AG09309 (cell line): ENCODE measurements at regions not wholly inside any gene's neighbourhood (a gene's known extent, or its start where the extent isn't known, plus 50 kb on each side); places are given as distances from the start of the nearest gene placed in this dataset.

Source experiments
- DNase-seq: peaks from one replicate; pipeline ENCODE4 v3.0.0-alpha.2; 2010; ENCODE audit warnings: low read depth
- H3K4me3 ChIP-seq: 2 replicates; pipeline ENCODE4 v1.5.1; 2011; ENCODE audit warnings: mild to moderate bottlenecking, low read depth, low read length, moderate library complexity; ENCODE audit not compliant: control insufficient read depth
- CTCF ChIP-seq: IDR thresholded peaks from 2 replicates; pipeline ENCODE4 v1.5.1; 2011; ENCODE audit warnings: mild to moderate bottlenecking, low read depth, low read length, inconsistent platforms; ENCODE audit not compliant: insufficient read depth, control insufficient read depth; ENCODE audit errors: missing control alignments

- DNase-seq = no peak
- H3K4me3 ChIP-seq = no peak overlapping the region
- TF ChIP-seq CTCF = no peak
These were observed 103.5 kb upstream of the ST6GALNAC5 start for GRCh38 chr1:76763738-76764137.

GRCh38 chr1:76764638-76765454, 102.4 kb upstream of the ST6GALNAC5 start:
- TF ChIP-seq CTCF = no peak
- no peak for DNase-seq
- H3K4me3 ChIP-seq = no peak overlapping the region

GRCh38 chr1:76766381-76766780, 100.9 kb upstream of the ST6GALNAC5 start:
- DNase-seq = no peak
- no peak for TF ChIP-seq CTCF
- no peak overlapping the region for H3K4me3 ChIP-seq

- no peak overlapping the region for H3K4me3 ChIP-seq
- TF ChIP-seq CTCF = no peak
- no peak for DNase-seq
These were observed 97.4 kb upstream of the ST6GALNAC5 start for GRCh38 chr1:76769911-76770310.

- DNase-seq = no peak
- TF ChIP-seq CTCF = no peak
- H3K4me3 ChIP-seq = no peak overlapping the region
These were observed 96.3 kb upstream of the ST6GALNAC5 start for GRCh38 chr1:76770979-76771378.

- TF ChIP-seq CTCF = no peak
- DNase-seq = no peak
- no peak overlapping the region for H3K4me3 ChIP-seq
These were observed 85.8 kb upstream of the ST6GALNAC5 start for GRCh38 chr1:76781447-76781846.
